GM23248 (cell line): ENCODE measurements at regions not wholly inside any gene's neighbourhood (a gene's known extent, or its start where the extent isn't known, plus 50 kb on each side); places are given as distances from the start of the nearest gene placed in this dataset.

Experiments
- DNase-seq: peaks from one replicate; pipeline ENCODE4 v3.0.0-alpha.2; 2015
- H2AFZ ChIP-seq: fragments of 200-600 bp; sonication (generic); 2 replicates; pipeline ENCODE4 v1.6.1; 2016; ENCODE audit warnings: antibody characterized with exemption
- H3F3A ChIP-seq: fragments of 200-600 bp; sonication (generic); 2 replicates; pipeline ENCODE4 v1.6.1; 2016; ENCODE audit warnings: mild to moderate bottlenecking, antibody characterized with exemption, mixed run types; ENCODE audit not compliant: insufficient read depth
- H3K27ac ChIP-seq: fragments of 200-600 bp; sonication (generic); 2 replicates; pipeline ENCODE4 v1.5.1; 2016; ENCODE audit warnings: mild to moderate bottlenecking
- H3K27me3 ChIP-seq: fragments of 200-600 bp; sonication (generic); replicated peaks from 2 replicates; pipeline ENCODE4 v1.6.1; 2016; ENCODE audit warnings: mild to moderate bottlenecking; ENCODE audit not compliant: insufficient read depth
- H3K36me3 ChIP-seq: fragments of 200-600 bp; sonication (generic); 2 replicates; pipeline ENCODE4 v1.6.1; 2016; ENCODE audit warnings: low read depth, mild to moderate bottlenecking
- H3K4me1 ChIP-seq: fragments of 200-600 bp; sonication (generic); 2 replicates; pipeline ENCODE4 v1.6.1; 2016; ENCODE audit warnings: mild to moderate bottlenecking; ENCODE audit not compliant: insufficient read depth
- H3K4me2 ChIP-seq: fragments of 200-600 bp; sonication (generic); one replicate; pipeline ENCODE4 v1.6.1; 2016; ENCODE audit warnings: mild to moderate bottlenecking; ENCODE audit not compliant: unreplicated experiment
- H3K4me3 ChIP-seq: fragments of 200-600 bp; sonication (generic); 2 replicates; pipeline ENCODE4 v1.5.1; 2016; ENCODE audit warnings: mild to moderate bottlenecking
- H3K79me2 ChIP-seq: fragments of 200-600 bp; sonication (generic); 2 replicates; pipeline ENCODE4 v1.6.1; 2016; ENCODE audit warnings: mild to moderate bottlenecking; ENCODE audit not compliant: insufficient read depth
- H3K9ac ChIP-seq: fragments of 200-600 bp; sonication (generic); 2 replicates; pipeline ENCODE4 v1.6.1; 2016; ENCODE audit warnings: mild to moderate bottlenecking
- H3K9me2 ChIP-seq: fragments of 200-600 bp; sonication (generic); 2 replicates; pipeline ENCODE4 v1.6.1; 2016; ENCODE audit warnings: mixed run types, mild to moderate bottlenecking, moderate library complexity; ENCODE audit not compliant: insufficient read depth
- H3K9me3 ChIP-seq: fragments of 200-600 bp; sonication (generic); one replicate; pipeline ENCODE4 v1.6.1; 2017; ENCODE audit warnings: low read depth
- H4K20me1 ChIP-seq: fragments of 200-600 bp; sonication (generic); 2 replicates; pipeline ENCODE4 v1.6.0; 2016; ENCODE audit not compliant: insufficient read depth
- EZH2 ChIP-seq: fragments of 200-600 bp; sonication (generic); IDR thresholded peaks from 2 replicates; pipeline ENCODE4 v1.6.1; 2018; ENCODE audit warnings: antibody characterized with exemption, mild to moderate bottlenecking; ENCODE audit not compliant: insufficient read depth, poor library complexity, severe bottlenecking
- EZH2phosphoT487 ChIP-seq: fragments of 200-600 bp; sonication (generic); IDR thresholded peaks from 2 replicates; pipeline ENCODE4 v1.6.1; 2018; ENCODE audit warnings: antibody characterized with exemption, moderate library complexity, mild to moderate bottlenecking, low read depth; ENCODE audit not compliant: insufficient read depth
- WGBS, 2 experiments: methylation state at CpG; one replicate each; pipeline ENCODE4 v1.1.6; 2015 to 2017; ENCODE audit warnings: low lambda C conversion rate in 2 of 2, low coverage in 1 of 2; ENCODE audit errors: missing lambda C conversion rate in 2 of 2; 5-methylcytosine and 5-hydroxymethylcytosine counted together
- in situ Hi-C: fragments of 300-500 bp; cut with MboI; formaldehyde crosslinking; loops from 2 replicates; pipeline ENCODE4 v1.15.0; 2020

DNA sequence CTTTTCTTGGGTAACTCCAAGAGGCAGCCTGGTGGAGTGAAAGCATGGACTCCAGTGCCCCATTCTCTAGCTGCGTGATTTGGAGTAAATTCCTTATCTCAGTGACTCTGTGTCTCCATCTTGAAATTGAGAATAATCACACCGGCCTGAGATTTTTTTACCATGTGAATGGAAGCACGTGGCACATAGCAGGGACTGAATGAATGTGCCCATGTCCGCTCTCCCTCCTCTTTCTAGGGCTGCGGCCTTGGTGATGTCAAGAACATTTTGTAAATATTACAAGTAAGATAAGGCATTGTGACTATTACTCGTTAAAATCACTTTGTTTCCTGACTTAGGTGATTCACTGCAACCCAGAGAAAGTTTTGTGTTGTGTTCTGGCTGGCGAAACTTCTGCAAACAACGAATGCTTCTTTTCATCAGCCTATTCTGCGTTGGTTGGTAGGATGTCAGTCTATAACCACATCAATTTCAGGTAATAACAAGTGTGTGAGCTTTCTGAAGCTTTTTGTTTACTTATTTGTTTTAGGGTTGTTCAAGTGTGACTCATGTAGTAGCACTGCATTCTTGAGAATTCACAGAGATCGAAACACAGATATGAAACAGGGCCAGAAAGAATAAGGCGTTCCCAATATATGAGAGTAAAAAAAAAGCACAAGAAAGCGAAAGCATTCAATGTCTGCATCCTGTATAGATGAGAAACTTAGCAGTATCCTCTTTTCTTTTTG is 135.7 kb upstream of the SLC45A1 start:
- in situ Hi-C loops: no loop called here
- Histone ChIP-seq H3K36me3 (no peaks in the 10 kb centered on the region), H3F3A (peaks cover 12% of the 10 kb centered on the region), H3K79me2 (no peaks in the 10 kb centered on the region), H3K9me2 (no peaks in the 10 kb centered on the region), H2AFZ (0 out of 2 replicates have a peak overlapping the region, but pooled peaks have one; percentile 4), H3K27ac (no peak overlapping the region), H4K20me1 (no peaks in the 10 kb centered on the region), H3K9ac (no peak overlapping the region), H3K4me1 (no peaks in the 10 kb centered on the region), H3K9me3 (no peaks in the 10 kb centered on the region), H3K4me3 (no peak overlapping the region), H3K4me2 (no peak overlapping the region), H3K27me3 (no peaks in the 10 kb centered on the region)
- 73 to 77% methylated on average over 12 of the region's 12 CpGs for WGBS, 2 experiments
- peak; percentile 51 for DNase-seq
- TF ChIP-seq EZH2phosphoT487 (no peak), EZH2 (no peak)

DNA sequence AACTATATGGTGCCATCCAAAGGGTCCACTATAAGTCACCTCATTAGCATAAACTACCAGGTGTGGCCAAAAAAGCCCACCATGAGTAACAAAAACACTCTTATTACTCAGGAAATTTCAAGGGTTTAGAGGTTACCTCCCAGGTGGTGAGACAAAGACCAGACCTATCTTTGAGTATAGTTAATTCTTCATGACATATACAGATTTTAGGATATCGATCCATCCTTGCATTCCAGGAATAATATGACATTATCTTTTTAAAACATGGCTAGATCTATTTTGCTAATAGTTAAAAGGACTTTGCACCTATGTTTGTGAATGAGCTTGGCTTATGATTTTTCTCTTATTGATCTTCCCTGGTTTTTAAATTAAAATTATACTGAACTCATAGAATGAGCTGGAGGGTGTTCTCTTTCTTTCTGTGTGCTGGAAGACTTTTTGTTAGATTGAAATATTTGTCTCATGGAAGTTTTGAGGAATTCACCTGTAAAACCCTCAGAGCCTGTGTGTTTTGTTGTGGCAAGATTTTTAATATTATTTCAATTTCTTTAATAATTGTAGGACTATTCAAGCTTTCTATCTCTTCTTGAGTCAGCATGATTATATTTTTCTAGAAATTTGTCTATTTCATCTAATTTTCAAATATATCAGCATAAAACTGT is 138.7 kb upstream of the SLC45A1 start:
- H2AFZ ChIP-seq: no peak overlapping the region
- TF ChIP-seq EZH2 (no peak), EZH2phosphoT487 (no peak)
- no peaks in the 10 kb centered on the region for H3K4me1 ChIP-seq
- no peak overlapping the region for H3K27ac ChIP-seq
- H3K9ac ChIP-seq: no peak overlapping the region
- H3K9me3 ChIP-seq: no peaks in the 10 kb centered on the region
- 92 to 94% methylated on average over 1 of the region's 1 CpG for WGBS, 2 experiments
- no peaks in the 10 kb centered on the region for H3K9me2 ChIP-seq
- no peaks in the 10 kb centered on the region for H4K20me1 ChIP-seq
- in situ Hi-C loops: no loop called here
- no peak overlapping the region for H3K4me2 ChIP-seq
- no peaks in the 10 kb centered on the region for H3K36me3 ChIP-seq
- H3F3A ChIP-seq: peaks cover 12% of the 10 kb centered on the region
- H3K27me3 ChIP-seq: no peaks in the 10 kb centered on the region
- no peaks in the 10 kb centered on the region for H3K79me2 ChIP-seq
- no peak overlapping the region for H3K4me3 ChIP-seq
- no peak for DNase-seq

DNA sequence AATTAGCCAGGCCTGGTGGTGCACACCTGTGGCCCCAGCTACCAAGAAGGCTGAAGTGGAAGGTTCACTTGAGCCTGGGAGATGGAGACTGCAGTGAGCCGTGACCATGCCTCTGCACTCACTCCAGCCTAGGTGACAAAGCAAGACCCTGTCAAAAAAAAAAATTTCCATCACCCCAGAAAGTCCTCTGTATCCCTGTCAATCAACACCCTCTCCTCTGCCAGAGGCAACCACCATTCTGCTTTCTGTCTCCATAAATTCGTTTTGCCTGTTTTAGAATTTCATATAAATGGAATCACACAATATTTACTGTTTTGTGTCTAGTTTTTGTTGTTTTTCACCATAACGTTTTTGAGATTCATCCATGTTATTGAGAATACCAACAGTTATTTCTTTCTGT is 141.6 kb upstream of the SLC45A1 start:
- no peaks in the 10 kb centered on the region for H3K27me3 ChIP-seq
- TF ChIP-seq EZH2 (no peak), EZH2phosphoT487 (no peak)
- no peaks in the 10 kb centered on the region for H3K4me1 ChIP-seq
- no peak overlapping the region for H3K4me3 ChIP-seq
- no peak overlapping the region for H3K9ac ChIP-seq
- H3K36me3 ChIP-seq: no peaks in the 10 kb centered on the region
- DNase-seq: no peak
- H3K79me2 ChIP-seq: no peaks in the 10 kb centered on the region
- in situ Hi-C loops: no loop called here
- no peak overlapping the region for H3K27ac ChIP-seq
- H2AFZ ChIP-seq: no peak overlapping the region
- no peaks in the 10 kb centered on the region for H3F3A ChIP-seq
- no peaks in the 10 kb centered on the region for H3K9me2 ChIP-seq
- H3K4me2 ChIP-seq: no peak overlapping the region
- no peaks in the 10 kb centered on the region for H3K9me3 ChIP-seq
- no peaks in the 10 kb centered on the region for H4K20me1 ChIP-seq
- WGBS, 2 experiments: 71 to 74% methylated on average over 3 of the region's 3 CpGs

DNA sequence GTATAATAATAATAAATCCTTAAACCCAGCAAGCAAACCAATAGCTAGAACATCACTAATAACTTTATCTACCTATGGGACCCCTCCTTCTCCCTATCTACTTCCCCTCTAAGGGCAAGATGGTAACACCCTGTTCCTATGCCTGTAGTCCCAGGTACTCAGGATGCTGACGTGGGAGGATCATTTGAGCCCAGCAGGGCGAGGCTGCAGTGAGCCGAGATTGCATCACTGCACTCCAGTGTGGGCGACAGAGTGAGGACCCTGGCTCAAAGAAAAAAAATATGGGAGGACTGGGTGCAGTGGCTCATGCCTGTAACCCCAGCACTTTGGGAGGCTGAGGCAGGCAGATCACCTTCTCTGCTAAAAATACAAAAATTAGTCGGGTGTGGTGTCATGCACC is 143.1 kb upstream of the SLC45A1 start:
- Histone ChIP-seq H3K4me3 (no peak overlapping the region), H3K27me3 (no peaks in the 10 kb centered on the region), H3K9me2 (no peaks in the 10 kb centered on the region), H3K9me3 (no peaks in the 10 kb centered on the region), H3K4me1 (peaks cover 2% of the 10 kb centered on the region; the same call in 1 of the 2 replicates), H3K4me2 (no peak overlapping the region), H3K27ac (no peak overlapping the region), H4K20me1 (no peaks in the 10 kb centered on the region), H2AFZ (no peak overlapping the region), H3F3A (no peaks in the 10 kb centered on the region), H3K36me3 (no peaks in the 10 kb centered on the region), H3K9ac (no peak overlapping the region), H3K79me2 (no peaks in the 10 kb centered on the region)
- TF ChIP-seq EZH2phosphoT487 (no peak), EZH2 (no peak)
- 45 to 52% methylated on average over 5 of the region's 5 CpGs for WGBS, 2 experiments
- in situ Hi-C loops: no loop called here
- DNase-seq: no peak
